ENCODE measurements at regions not wholly inside any gene's neighbourhood (a gene's known extent, or its start where the extent isn't known, plus 50 kb on each side); places are given as distances from the start of the nearest gene placed in this dataset.
A peak's percentile ranks its signal among the peaks of the same experiment; 100 is the strongest.

GRCh38 chr5:79868163-79868670 is 122.8 kb downstream of the MTX3 start (continued):
- no peak for TF ChIP-seq USF2 (IDR thresholded peaks at IDR 0.05)
- no peak for TF ChIP-seq GATA3 (IDR thresholded peaks at IDR 0.05; ENCODE audit: borderline replicate concordance)
- no peak for TF ChIP-seq ESRRA (IDR thresholded peaks at IDR 0.05; ENCODE audit: borderline replicate concordance, low read length)
- no peak for TF ChIP-seq FOSL2 (IDR thresholded peaks at IDR 0.05)
- TF ChIP-seq FOSL2 (CRISPR knock-in tag; IDR thresholded peaks at IDR 0.05): no peak
- TF ChIP-seq BHLHE40 (IDR thresholded peaks at IDR 0.05; ENCODE audit: low read depth, low read length): no peak
- no peak for TF ChIP-seq ZFP36 (IDR thresholded peaks at IDR 0.05; ENCODE audit: borderline replicate concordance, partially characterized antibody)

- Histone ChIP-seq H3K27ac (no peak overlapping the region), H3K4me2 (no peak overlapping the region), H3K4me3 (no peak overlapping the region), H3K4me1 (no peaks in the 10 kb centered on the region), H3K9me3 (no peaks in the 10 kb centered on the region)
- FAIRE-seq (no peak), DNase-seq (ENCODE audit: low read depth in 1 of 2, low spot score in 1 of 2) (no peak), ATAC-seq (no peak)
- WGBS (ENCODE audit: missing lambda C conversion rate): 9% methylated on average over 2 of the region's 2 CpGs
- POLR2A ChIA-PET: no interaction called here
- peak; percentile 3 for TF ChIP-seq MAFK (IDR thresholded peaks at IDR 0.05; ENCODE audit: partially characterized antibody)
- no peak for TF ChIP-seq POLR2AphosphoS2 (conservative IDR thresholded peaks at IDR 0.05; ENCODE audit: low read length)
- CTCF ChIA-PET: interaction anchor here (0.9 to 1.1 kb wide), 2 partner anchors 8 to 218 kb away, joined by 3 read pairs; no protein-coding TSS in a partner anchor
Measured at GRCh38 chr5:79865579-79865978, 125.5 kb downstream of the MTX3 start.

GRCh38 chr5:79864364-79864763 is 126.7 kb downstream of the MTX3 start:
- DNase-seq (ENCODE audit: low read depth in 1 of 2, low spot score in 1 of 2) (no peak), ATAC-seq (no peak), FAIRE-seq (no peak)
- Histone ChIP-seq H3K4me1 (no peaks in the 10 kb centered on the region), H3K27ac (no peak overlapping the region), H3K9me3 (no peaks in the 10 kb centered on the region), H3K4me2 (no peak overlapping the region), H3K4me3 (no peak overlapping the region)
- no peak for TF ChIP-seq TFCP2L1 (CRISPR knock-in tag; IDR thresholded peaks at IDR 0.05)
- TF ChIP-seq NPAS2 (CRISPR knock-in tag; IDR thresholded peaks at IDR 0.05; ENCODE audit: borderline replicate concordance): no peak
- TF ChIP-seq PHF8 (IDR thresholded peaks at IDR 0.05; ENCODE audit: borderline replicate concordance, low read depth): no peak
- TF ChIP-seq JUN (IDR thresholded peaks at IDR 0.05): no peak
- no peak for TF ChIP-seq PBX3 (IDR thresholded peaks at IDR 0.05)
- no peak for TF ChIP-seq GATA3 (IDR thresholded peaks at IDR 0.05; ENCODE audit: borderline replicate concordance)
- TF ChIP-seq RNF2 (IDR thresholded peaks at IDR 0.05; ENCODE audit: borderline replicate concordance, low read depth): no peak
- no peak for TF ChIP-seq SREBF2 (IDR thresholded peaks at IDR 0.05)
- no peak for TF ChIP-seq RFX5 (IDR thresholded peaks at IDR 0.05)
- TF ChIP-seq HDAC2 (IDR thresholded peaks at IDR 0.05): no peak
- no peak for TF ChIP-seq JUNB (IDR thresholded peaks at IDR 0.05)
- no peak for TF ChIP-seq HOXB5 (CRISPR knock-in tag; IDR thresholded peaks at IDR 0.05)
- TF ChIP-seq HEYL (CRISPR knock-in tag; IDR thresholded peaks at IDR 0.05): no peak
- CTCF ChIA-PET: interaction anchor here (1.0 kb wide), 1 partner anchor 67 kb away, joined by 3 read pairs; no protein-coding TSS in a partner anchor
- POLR2A ChIA-PET: no interaction called here
- WGBS (ENCODE audit: missing lambda C conversion rate): 28% methylated on average over 4 of the region's 4 CpGs

GRCh38 chr5:79859588-79859987 is 131.5 kb downstream of the MTX3 start:
- no peaks in the 10 kb centered on the region for H3K4me1 ChIP-seq
- no peak overlapping the region for H3K27ac ChIP-seq
- FAIRE-seq (no peak), DNase-seq (ENCODE audit: low read depth in 1 of 2, low spot score in 1 of 2) (no peak), ATAC-seq (no peak)
- no peak overlapping the region for H3K4me3 ChIP-seq
- no peak overlapping the region for H3K4me2 ChIP-seq
- 19% methylated on average over 5 of the region's 5 CpGs for WGBS (ENCODE audit: missing lambda C conversion rate)
- ChIA-PET CTCF (interaction anchor here (2.4 kb wide), 1 partner anchor 835 kb away, joined by 5 read pairs; no protein-coding TSS in a partner anchor), POLR2A (no interaction called here)
- no peak for TF ChIP-seq ESRRA (IDR thresholded peaks at IDR 0.05; ENCODE audit: borderline replicate concordance, low read length)
- no peaks in the 10 kb centered on the region for H3K9me3 ChIP-seq

Measured in A549 (cell line).